Activated CD4-positive, alpha-beta T cell treated with anti-CD3 and anti-CD28 coated beads, Interleukin-10, Interleukin-2, amounts not matched to agents 100 ng/mL and 50 ng/mL, durations not matched to agents 16 hours and 8 hours (primary cell): ENCODE measurements at regions not wholly inside any gene's neighbourhood (a gene's known extent, or its start where the extent isn't known, plus 50 kb on each side); places are given as distances from the start of the nearest gene placed in this dataset.

Experiments
- DNase-seq: peaks from one replicate; pipeline ENCODE4 v3.0.0-alpha.2; 2020

DNA sequence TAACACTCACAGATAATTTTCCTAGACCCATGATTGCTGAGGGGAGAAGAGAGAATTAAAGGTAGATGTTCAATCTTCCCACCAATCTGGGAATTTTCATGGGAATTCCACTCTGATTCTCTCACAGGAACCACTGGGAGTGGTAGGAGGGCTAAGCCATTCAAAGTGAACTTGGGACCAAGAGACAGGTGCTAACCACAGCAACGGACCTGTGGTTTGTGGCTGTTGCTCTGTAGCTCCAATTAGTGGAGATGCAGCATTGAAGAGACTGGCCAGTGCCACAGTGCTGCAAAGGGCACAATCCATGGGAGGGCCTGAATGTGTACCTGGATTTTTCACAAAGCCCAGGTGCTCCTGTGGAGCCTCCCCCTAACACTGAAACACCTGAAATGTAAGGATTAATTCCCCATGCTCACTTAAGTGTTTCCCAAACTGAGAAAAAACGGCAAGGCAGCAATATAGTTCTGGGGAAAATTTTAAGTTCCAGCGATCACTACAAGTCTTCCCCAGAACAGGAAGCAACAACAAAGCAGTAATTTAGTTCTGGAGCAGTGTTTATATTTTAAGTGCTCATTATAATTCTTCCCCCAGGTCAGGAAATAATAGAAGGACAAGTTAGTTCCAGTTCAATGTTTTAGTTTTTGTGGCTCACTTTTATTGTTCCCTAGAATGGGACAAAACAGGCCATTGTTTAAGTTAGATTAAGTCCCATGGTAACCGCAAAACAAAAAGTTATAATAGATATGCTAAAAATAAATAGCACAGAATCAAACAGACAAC is 1045.8 kb downstream of the CNTNAP5 start:
- no peak for DNase-seq

DNA sequence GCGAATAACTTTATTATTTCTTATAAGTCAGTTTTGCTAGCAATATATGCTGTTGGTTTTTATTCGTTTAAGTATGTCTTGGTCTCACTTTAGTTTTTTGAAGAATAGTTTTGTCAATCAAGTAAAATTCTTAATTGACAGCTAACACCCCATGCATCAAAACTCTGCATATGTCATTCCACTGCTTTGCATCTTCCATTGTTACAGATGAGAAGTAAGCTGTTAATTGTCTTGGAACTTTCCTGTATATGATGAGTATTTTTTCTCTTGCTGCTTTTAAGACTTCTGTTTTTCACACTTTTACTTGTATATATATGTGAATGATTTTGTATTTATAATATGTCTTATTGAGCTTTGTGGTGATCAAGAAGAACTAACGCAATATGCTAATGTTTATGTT is 1048.4 kb downstream of the CNTNAP5 start:
- no peak for DNase-seq

DNA sequence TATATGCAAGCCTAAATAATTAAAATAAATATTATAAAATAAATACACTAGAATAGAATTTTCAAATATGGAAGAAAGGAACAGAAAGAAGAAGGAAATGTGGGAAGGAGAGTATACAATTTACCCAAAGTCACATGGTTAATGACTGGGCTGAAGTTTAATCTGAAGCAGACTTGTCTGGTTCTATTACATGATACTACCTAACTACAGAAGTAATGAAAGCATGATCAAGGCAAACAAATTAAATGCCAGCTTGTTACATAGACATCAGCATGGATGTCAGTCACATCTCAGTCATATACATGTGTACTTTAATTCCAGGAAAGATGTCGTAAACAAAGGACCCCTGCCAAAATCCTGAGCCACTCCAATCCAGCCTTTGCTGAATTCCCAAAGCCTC is 1060.8 kb downstream of the CNTNAP5 start:
- no peak for DNase-seq

DNA sequence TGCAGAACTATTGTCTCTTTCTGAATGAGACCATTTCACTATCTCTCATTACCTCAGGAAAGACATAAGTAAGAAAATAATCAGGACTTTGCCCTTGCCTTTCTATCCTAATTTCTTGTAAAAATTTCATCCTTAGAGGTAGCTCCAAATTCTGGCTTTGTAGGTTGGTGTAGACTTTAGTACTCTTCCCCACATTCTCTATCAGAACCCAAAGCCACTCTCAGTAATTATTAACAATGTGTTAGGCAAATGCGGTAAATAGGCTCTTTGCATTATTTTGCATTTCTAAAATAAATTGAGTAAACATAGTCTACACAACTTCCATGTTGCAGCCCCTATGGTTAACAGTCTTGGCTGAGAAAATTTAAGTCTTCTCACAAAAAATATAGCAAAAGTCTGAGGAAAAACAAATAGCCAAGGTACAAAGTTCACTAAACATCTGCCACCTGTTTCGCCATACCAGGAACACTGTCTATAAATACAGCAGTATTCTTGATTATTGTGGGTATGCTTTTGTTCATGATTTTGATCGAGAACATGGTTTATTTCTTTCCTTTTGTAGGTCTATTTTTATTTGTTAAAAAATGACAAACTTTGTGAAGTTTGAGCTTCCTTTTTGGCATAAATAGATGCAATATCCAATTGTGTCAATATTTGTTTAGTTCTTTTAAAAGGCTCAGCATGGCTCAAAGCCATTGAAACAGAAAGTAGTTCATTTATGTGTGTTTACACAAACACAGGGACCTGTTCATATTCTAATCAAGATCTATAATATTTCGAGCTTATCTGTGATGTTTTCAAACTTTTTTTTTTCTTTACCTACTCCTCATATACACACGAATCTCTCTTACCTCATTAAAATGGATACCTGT is 1061.5 kb downstream of the CNTNAP5 start:
- no peak for DNase-seq

DNA sequence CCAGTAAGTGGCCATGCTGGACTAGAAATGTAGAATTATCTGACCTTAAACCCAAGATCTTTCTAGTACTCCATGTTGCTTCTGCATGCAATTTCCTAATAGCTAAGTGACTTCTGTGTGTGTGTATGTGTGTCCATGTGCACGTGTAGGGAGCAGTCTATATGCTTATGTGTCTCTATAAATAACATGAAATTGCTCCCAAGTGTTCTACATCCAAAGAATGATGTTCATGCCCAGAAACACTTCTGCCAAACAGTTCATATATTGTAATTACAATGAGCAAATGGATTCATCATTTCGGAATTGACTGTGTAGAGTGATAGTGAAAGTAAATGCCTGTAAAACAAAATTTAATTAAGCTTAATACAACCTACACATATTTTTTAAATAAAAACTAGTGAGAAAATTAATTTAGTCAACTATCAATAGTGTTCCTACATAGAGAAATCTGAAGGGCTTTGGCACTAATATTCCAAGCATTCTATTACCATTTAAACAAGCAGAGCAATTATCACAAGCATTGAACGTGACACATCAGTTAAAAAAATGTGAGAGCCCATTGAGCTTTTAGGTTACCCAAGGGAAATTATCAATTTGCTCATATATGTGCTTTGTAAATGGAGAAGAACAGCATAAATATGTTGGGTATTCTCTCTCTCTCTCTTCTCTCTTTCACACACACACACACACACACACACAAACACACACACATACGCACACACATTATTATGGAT is 1067.4 kb downstream of the CNTNAP5 start:
- no peak for DNase-seq

DNA sequence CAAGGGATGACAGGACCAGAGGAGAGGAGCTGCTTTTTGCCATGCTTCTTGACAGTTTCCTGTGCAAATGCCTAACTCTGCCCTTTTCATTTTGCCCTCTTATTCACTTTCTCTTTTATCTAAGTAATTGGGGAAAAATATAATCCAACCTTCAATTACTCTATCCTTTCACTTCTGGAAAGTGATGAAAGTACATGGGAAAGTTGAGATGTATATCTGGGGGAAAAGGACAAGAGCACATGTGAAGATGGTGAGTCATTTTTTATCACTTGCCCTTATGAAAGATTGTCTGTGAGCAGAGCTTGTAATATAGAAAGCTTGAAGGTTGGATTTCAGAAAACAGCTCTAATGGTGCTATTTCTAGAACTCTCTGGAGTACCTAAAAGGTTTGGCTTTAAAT is 1070.7 kb downstream of the CNTNAP5 start:
- DNase-seq: no peak

DNA sequence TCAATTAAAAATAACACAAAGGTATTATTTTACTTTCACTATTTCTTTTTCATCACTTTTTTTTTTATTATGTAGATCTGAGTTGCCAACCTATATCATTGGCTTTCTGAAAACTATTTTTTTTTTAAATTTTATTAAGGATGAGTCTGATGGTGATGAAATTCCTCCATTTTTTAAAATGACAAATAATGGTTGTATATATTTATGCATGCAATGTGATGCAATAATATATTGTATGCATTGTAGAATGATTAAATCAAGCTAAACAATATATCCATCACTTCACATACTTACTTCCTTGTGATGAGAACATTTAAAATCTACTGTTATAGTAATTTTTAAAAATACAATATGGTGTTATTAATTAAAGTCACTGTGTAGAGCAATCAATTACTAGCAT is 1081.6 kb downstream of the CNTNAP5 start:
- no peak for DNase-seq

DNA sequence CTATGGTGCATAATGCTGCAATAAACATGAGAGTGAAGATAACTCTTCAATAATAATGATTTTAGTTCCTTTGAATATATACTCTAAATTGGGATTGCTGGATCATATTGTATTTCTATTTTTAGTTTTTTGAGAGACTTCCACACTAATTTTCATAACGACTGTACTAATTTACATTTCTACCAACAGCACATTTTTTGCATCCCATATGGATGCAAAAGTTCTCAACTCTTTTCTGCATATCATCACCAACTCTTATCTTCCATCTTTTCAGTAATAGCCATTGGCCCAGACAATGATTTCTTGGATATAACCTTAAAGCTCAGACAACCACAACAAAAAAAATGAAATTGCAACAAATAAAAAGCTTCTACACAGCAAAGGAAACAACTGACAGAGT is 1082.4 kb downstream of the CNTNAP5 start:
- no peak for DNase-seq

DNA sequence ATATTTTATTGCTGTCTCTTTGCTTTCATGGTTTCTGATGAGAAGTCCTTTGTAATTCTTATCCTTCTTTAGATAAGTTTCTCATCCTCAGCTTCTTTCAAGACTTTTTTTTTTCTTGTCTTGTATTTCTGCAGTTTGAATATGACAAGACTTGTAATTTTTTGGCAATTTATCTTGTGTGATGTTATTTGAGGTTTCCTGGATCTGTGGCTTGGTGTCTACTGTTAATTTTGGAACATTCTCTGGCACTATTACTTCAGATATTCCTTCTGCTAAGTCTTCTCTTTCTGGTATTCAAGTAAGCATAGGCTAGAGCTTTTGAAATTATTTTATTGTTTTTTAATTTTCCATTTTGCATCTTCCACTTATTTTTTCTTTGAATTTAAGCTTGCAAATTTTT is 1083.2 kb downstream of the CNTNAP5 start:
- no peak for DNase-seq

DNA sequence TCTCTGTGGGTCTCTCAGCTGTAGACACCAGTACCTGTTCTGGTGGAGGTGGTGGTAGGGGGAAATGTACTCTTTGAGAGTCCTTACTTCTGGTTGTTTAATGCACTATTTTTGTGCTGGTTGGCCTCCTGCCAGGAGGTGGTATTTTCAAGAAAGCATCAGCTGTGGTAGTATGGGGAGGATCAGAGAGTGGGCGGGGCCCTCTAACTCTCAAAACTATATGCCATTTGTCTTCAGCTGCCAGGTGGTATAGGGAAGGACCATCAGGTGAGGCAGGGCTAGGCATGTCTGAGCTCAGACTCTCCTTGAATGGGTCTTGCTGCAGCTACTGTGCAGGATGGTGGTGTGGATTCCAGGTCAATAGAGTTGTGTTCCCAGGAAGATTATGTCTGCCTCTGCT is 1100.8 kb downstream of the CNTNAP5 start:
- no peak for DNase-seq

DNA sequence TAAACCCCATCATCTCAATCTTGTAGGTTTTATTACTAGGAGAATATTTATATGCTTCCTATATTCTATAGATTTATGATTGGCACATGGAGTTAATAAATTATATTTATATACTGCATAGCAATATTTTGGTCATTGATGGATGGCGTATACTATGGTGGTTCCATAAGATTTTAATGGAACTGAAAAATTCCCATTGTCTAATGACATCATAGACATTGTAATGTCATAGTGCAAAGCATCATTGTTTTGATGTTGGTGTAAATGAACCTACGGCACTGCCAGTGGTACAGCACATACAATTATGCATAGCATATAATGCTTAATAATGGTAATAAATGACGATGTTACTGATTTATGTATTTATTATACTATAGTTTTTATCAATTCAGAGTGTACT is 1135.9 kb downstream of the CNTNAP5 start:
- DNase-seq: no peak

DNA sequence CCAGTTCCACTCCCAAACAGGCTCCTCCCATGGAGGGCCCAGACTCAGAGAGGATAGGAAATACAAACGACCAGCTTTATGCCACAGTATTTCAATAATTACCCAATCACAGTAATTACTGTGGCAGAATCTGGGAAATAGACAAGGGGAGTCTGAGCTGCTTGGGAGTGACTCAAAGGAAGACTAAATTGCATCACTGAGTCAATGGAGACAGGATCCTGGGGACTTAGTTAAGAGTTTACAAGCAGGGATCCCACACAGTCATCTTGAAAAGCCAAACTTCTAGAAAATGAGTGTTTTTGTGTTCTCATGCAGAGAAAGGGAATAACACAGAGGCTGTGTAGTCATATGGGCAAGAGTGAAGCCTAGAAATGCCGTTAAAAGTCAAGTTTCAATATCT is 1142.1 kb downstream of the CNTNAP5 start:
- DNase-seq: peak; percentile 0

DNA sequence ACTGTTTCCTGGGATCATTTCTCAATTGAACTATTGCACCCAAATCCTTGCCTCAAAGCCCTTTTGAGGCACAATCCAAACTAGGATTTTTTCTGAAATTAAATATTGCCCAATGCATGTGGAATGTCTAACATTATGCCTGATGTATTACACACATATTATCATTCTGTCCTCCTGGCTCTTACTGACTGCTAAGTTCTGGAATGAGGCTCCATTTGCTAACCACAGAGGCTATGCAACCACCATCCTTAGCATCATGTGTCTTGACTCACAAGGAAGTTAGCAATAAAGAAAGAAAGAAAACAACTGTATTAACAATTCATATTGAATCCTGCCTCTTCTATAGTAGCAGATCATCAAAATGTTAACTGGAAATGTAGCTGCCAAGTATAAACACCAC is 1142.7 kb downstream of the CNTNAP5 start:
- no peak for DNase-seq

DNA sequence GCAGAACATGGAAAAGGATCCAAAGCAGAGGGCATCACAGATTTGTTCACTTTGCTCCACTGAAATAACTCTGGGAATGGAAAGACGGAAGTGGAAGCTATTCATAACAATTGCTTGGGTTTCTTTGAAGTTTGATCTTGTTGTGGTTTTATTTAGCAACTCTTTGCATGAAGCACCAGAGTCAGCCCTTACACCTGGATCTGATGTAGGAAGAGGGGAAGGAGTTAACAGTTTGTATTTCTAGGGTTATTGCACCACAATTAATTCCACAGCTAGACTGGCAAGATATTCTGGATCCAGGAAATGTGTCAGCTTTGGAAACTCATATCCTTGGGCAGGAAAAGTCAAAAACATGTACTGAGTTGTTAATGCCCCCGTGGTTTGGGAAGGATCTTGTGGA is 1143.4 kb downstream of the CNTNAP5 start:
- DNase-seq: no peak

DNA sequence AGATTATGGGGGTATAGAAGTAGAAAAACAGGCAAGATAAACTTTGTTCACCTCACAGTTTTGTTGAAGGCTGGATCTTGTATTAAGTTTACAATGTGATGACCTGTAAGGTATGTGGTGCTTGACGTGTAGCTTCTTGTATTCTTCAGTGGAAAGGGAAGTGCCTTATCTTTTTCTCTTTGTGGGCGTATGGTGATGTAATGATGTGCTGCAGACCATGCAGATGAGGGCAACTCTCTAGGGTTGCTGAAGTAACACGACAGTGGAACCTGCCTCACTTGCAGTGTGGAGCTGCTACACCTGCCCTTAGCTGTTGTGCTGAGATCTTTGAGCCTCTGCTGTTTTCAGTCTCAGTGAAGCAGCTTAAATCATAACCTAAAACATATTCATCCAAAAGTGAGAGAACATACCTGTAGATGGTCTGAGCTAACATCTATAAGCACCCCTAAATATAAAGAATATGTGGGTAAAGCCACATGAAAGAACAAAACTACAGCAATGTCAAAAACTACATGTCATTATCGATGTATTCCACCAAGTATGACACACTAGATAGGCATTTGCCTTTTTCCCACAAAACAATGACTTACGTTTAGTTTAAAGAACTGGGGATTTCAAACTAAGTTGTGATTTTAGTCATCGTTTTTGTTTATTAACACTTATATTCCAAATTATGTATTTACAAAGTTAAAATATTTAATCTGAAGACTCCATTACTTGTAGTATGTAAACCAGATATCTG is 1144.1 kb downstream of the CNTNAP5 start:
- DNase-seq: no peak

DNA sequence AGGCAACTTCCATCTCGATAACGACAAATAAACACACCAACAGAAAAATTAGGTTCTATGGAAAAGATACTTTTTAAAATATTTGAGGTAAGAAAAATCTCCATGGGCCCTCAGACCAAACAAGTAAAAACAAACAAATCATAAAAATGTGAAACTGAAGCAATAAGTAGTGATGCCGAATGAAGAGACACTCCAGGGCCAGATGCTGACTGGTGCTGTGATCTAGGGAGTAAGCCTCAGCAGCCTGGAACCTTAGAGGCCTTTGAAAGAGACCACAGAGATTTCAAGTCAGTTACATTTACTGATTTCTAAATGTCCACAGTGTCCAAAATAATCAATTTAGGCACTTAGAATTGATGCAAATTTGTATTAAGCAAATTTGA is 1144.7 kb downstream of the CNTNAP5 start:
- no peak for DNase-seq

DNA sequence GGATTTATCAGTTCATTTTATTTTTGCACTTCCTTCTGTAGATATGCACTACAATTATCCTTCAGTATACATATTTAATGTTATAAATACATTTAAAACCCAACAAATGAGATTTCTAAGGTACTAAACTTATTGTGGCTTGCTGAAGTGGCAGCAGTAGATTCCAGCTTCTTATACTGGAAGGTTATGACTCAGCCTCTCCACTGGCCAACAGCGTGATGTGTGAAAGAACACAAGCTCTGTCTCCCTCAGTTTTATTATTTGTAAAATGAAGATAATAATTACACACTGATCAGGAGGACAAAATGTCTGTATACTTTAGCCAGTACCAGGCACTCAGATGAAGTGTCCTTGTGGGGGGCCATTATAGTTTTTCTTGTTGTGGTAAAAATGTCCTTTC is 1147.1 kb downstream of the CNTNAP5 start:
- DNase-seq: no peak

DNA sequence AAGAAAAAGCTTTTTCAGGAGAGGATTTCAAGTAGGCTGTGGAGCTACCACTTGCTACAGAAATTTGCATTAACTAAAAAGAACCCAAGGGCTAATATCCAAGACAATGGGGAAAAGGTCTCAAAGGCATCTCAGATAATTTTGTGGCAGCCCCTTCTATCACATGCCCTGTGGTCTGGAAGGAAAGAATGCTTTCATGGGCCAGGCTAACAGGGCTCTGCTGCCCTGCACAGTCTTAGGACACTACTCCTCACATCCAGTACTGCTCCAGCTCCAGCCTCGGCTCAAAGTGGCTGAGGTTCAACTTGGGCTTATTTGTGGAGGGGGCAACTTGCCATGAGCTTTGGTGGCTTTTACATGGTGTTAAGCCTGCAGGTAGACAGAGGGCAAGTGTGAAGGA is 1150.3 kb downstream of the CNTNAP5 start:
- no peak for DNase-seq

DNA sequence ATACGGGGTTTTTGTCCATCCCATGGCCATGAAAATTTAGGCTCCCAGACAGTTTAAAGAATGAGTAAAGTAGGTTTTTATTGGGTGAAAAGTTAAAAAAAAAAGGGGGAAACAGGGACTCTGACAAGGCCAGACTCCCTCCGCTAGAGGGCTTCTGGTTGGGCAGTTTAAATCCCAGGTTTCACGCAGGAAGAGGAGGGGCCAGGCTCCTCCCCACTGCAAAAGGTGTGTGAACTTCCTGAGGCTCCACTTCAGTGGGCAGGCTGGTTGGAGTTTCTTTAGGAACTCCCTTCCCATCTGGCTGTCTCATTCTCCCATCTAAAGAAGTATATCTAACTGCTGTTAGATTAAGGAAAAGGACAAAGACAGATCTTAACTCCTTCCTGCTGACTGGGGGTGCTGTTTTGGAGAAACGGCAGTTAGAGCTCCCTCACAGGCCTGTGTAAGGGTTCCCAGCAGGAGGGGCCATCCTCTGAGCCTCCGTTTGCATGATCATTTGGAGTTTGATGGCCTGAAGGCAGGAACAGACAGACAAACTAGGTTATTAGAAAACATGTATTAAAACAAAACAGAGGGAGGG is 1160.7 kb downstream of the CNTNAP5 start:
- DNase-seq: no peak

DNA sequence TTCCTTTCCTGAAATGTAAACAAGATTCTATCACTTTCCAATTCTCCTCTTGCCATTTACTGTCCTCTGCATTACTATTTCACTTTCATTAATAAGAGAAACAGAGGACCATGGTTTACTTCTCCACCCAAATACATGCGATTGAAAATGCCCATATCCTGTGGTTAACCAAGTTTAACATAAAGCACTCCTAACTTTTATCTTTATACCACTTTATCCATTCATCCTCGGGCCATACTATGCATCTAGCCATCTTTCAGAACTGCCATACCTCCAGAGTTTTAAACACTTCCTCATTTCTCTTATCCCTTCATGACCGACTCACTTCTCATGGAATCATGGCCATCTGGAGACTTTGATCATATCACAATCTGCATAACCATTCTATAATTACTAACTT is 1182.3 kb downstream of the CNTNAP5 start:
- DNase-seq: no peak

DNA sequence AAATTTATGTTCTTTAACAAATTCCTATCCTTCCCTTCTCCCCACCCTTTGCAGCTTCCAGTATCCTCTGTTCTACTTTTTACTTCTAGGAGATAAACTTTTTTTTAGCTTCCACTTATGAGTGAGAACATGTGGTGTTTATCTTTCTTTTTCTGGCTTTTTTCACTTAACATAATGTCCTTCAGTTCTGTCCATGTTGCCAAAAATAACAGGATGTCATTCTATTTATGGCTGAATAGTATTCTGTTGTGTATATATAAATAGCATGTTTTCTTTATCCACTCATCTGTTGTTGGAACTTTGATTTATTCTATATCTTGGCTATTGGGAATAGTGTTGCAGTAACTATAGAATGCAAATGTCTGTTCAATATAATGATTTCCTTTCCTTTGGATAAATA is 1191.2 kb downstream of the CNTNAP5 start:
- no peak for DNase-seq

DNA sequence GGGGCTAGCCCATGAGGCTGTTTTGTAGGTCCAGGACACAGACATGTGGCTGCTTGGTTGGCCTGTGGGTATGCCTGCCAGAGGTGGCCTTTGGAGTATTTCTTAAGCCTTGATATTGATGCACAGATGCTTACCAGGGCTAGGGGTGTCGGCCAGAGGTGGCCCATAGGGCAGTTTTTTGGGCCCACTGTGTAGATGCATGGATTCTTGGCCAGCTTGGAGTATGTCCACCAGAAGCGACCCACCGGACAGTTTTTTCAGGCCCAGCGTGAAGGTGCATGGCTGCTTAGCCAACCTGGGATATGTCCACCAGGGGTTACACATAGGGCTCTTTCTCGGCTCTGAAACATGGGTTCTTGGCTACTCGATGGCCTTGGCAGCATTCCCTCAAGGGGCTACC is 1199.1 kb downstream of the CNTNAP5 start:
- DNase-seq: no peak

DNA sequence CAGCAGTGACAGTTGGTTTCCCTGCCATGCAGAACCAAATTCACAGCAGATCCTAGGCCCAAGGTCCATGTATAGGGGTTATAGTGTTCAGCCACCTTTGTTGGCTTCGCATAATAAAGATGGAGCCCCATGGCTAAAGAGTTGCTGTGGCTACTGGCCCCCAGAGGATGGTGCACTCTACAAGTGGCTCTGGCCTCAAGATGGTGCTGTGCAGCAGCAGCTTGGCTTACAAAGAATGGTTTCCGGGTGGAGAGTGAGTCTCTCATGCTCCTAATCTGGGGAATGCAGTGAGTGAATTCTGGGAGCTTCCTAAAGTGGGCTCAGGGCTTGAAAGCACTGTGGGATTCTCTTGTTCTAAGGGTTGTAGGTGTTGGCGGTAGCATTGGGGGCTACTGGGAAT is 1199.7 kb downstream of the CNTNAP5 start:
- DNase-seq: no peak
